WTC11 (cell line): ENCODE measurements at regions not wholly inside any gene's neighbourhood (a gene's known extent, or its start where the extent isn't known, plus 50 kb on each side); places are given as distances from the start of the nearest gene placed in this dataset.

ENCODE experiments used
- ATAC-seq: fragments of 200-7000 bp; cut with Tn5 transposase; 2 replicates; pipeline ENCODE4 v1.10.0; 2021; ENCODE audit warnings: mild to moderate bottlenecking, moderate library complexity
- CTCF ChIA-PET: fragments of 300-600 bp; sonication (Branson Sonifier 250); formaldehyde crosslinking; loops from one replicate; lab custom pipeline; 2021; ENCODE audit warnings: antibody characterized with exemption; lab: Charles Lee
- POLR2A ChIA-PET: fragments of 350-600 bp; sonication (Branson Sonifier 250); formaldehyde crosslinking; loops from one replicate; lab custom pipeline; 2021; ENCODE audit warnings: antibody characterized with exemption; lab: Charles Lee
- DNase-seq: peaks from one replicate; pipeline ENCODE4 v3.0.0; 2021; ENCODE audit warnings: low spot score
- H3K27ac Mint-ChIP-seq: 2 replicates; pipeline ENCODE4 v1.8.0; 2021; ENCODE audit warnings: mixed read lengths
- H3K27me3 Mint-ChIP-seq: 2 replicates; pipeline ENCODE4 v1.8.0; 2021; ENCODE audit warnings: low read depth, mild to moderate bottlenecking, moderate library complexity, mixed read lengths
- H3K36me3 Mint-ChIP-seq: 2 replicates; pipeline ENCODE4 v1.8.0; 2021; ENCODE audit warnings: mixed read lengths
- H3K4me1 Mint-ChIP-seq: 2 replicates; pipeline ENCODE4 v1.8.0; 2022; ENCODE audit warnings: mixed read lengths
- H3K4me3 Mint-ChIP-seq: 2 replicates; pipeline ENCODE4 v1.8.0; 2021; ENCODE audit warnings: mild to moderate bottlenecking, moderate library complexity, mixed read lengths
- H3K9me3 Mint-ChIP-seq: 2 replicates; pipeline ENCODE4 v1.8.0; 2021; ENCODE audit warnings: mixed read lengths
- ELF4 ChIP-seq: sonication (generic); formaldehyde crosslinking; IDR thresholded peaks from 2 replicates; pipeline ENCODE4 v1.8.1; 2022; ENCODE audit warnings: low read depth, mild to moderate bottlenecking, moderate library complexity, missing genetic modification reagents
- MXD4 ChIP-seq: fragments of 250-450 bp; sonication (Bioruptor Pico); IDR thresholded peaks from 2 replicates; pipeline ENCODE4 v1.8.0; 2021; ENCODE audit warnings: mild to moderate bottlenecking, moderate library complexity, borderline replicate concordance
- NR1H2 ChIP-seq: sonication (generic); formaldehyde crosslinking; IDR thresholded peaks from 2 replicates; pipeline ENCODE4 v1.9.0; 2021; ENCODE audit warnings: mild to moderate bottlenecking, moderate library complexity, missing genetic modification reagents
- RORB ChIP-seq: fragments of 250-450 bp; sonication (Bioruptor Pico); IDR thresholded peaks from 2 replicates; pipeline ENCODE4 v1.9.0; 2021; ENCODE audit warnings: mild to moderate bottlenecking
- SMAD4 ChIP-seq: sonication (generic); formaldehyde crosslinking; IDR thresholded peaks from 2 replicates; pipeline ENCODE4 v1.8.0; 2022; ENCODE audit warnings: mild to moderate bottlenecking, missing genetic modification reagents
- SP1 ChIP-seq: sonication (generic); formaldehyde crosslinking; conservative IDR thresholded peaks from 2 replicates; pipeline ENCODE4 v1.8.1; 2022; ENCODE audit warnings: missing genetic modification reagents
- TEAD4 ChIP-seq: sonication (generic); formaldehyde crosslinking; IDR thresholded peaks from 2 replicates; pipeline ENCODE4 v1.8.0; 2022; ENCODE audit warnings: mild to moderate bottlenecking, missing genetic modification reagents
- ZNF317 ChIP-seq: sonication (generic); formaldehyde crosslinking; IDR thresholded peaks from 2 replicates; pipeline ENCODE4 v1.8.1; 2023; ENCODE audit warnings: low read depth, mild to moderate bottlenecking, moderate library complexity, missing genetic modification reagents, borderline replicate concordance
- ZNF671 ChIP-seq: fragments of 250-450 bp; sonication (Bioruptor Pico); IDR thresholded peaks from 2 replicates; pipeline ENCODE4 v1.8.0; 2021; ENCODE audit warnings: mild to moderate bottlenecking
- TF ChIP-seq, protein P1 (sequence below): fragments of 250-450 bp; sonication (Bioruptor Pico); conservative IDR thresholded peaks from 2 replicates; pipeline ENCODE4 v1.9.0; 2021; ENCODE audit warnings: mild to moderate bottlenecking
- TF ChIP-seq, protein P2 (sequence below): sonication (generic); formaldehyde crosslinking; IDR thresholded peaks from 2 replicates; pipeline ENCODE4 v1.8.1; 2023; ENCODE audit warnings: mild to moderate bottlenecking, missing genetic modification reagents, borderline replicate concordance
- TF ChIP-seq, protein P3 (sequence below): sonication (generic); formaldehyde crosslinking; IDR thresholded peaks from 2 replicates; pipeline ENCODE4 v1.8.1; 2022; ENCODE audit warnings: mild to moderate bottlenecking, moderate library complexity, missing genetic modification reagents
- TF ChIP-seq, protein P4 (sequence below): sonication (generic); formaldehyde crosslinking; IDR thresholded peaks from 2 replicates; pipeline ENCODE4 v1.8.1; 2022; ENCODE audit warnings: mild to moderate bottlenecking, missing genetic modification reagents, moderate library complexity, borderline replicate concordance
- TF ChIP-seq, protein P5 (sequence below): sonication (generic); formaldehyde crosslinking; IDR thresholded peaks from 2 replicates; pipeline ENCODE4 v1.8.0; 2022; ENCODE audit warnings: missing genetic modification reagents
- TF ChIP-seq, protein P6 (sequence below): sonication (generic); formaldehyde crosslinking; IDR thresholded peaks from 2 replicates; pipeline ENCODE4 v1.8.1; 2022; ENCODE audit warnings: low read depth, mild to moderate bottlenecking, moderate library complexity, missing genetic modification reagents, borderline replicate concordance
- TF ChIP-seq, protein P7 (sequence below): fragments of 200-600 bp; IDR thresholded peaks from 2 replicates; pipeline ENCODE4 v1.8.0; 2022; ENCODE audit warnings: antibody characterized with exemption

DNA sequence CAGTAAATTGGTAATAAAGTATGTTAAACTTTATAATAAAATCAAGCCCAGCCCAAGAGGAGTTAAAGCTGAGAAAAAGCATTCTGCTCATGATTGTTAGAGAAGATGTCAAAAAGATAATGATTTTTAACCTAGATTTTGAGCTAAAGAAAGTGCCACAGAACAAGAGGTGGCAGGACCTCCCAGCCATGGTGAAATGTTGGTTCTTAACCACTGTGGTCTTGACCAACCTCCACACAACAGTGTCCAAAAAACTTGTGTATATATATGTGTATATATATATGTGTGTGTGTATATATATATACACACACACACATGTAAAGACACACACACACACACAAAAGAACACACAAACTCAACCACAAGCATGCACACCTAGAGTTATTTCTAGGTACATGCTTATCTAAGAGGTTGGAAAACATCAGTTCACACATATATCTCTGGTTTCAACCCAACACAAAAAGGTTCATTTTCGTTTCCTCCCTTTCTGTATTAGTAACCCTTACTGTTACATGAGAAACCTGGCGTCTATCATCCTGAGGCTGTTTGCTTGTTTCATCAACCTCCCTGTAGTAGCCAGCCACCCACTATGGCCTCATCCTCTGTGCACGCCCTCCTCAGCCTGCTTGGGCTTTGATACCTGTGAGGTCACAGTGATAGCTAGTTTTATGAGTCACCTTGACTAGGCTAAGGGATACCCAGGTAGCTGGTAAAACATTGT is 631.8 kb upstream of the ID2 start (continued):
- TF ChIP-seq, protein P1, sequence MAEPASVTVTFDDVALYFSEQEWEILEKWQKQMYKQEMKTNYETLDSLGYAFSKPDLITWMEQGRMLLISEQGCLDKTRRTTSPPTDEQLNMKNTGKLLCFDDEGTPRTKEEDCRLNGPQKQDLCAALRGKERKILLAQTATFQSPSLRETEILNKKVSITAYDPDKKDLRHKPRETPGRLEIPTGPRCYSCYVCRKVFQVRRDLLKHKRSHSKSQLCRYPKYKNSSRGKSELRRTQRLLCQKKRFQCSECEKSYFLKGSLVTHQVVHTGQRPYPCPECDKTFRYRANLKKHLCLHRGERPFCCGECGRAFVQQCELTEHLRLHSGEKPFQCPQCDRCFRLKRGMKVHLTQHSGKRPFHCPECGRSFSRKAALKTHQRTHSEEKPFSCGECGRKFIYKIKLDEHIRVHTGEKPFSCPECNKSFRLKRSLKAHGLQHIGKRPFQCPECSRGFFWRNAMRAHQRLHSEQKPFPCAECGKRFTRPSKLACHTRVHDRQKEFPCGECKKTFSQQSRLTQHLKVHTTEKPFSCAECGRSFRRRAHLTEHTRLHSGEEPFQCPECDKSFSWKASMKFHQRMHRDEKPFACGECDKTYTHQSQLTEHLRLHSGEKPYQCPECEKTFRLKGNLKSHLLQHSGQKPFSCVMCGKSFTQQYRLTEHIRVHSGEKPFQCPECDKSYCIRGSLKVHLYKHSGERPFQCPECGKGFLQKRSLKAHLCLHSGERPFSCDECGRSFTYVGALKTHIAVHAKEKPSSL (CRISPR knock-in tag) = no peak
- TF ChIP-seq ELF4 (CRISPR knock-in tag) (no peak), ZNF671 (no peak), SP1 (CRISPR knock-in tag) (no peak)
- TF ChIP-seq, protein P2, sequence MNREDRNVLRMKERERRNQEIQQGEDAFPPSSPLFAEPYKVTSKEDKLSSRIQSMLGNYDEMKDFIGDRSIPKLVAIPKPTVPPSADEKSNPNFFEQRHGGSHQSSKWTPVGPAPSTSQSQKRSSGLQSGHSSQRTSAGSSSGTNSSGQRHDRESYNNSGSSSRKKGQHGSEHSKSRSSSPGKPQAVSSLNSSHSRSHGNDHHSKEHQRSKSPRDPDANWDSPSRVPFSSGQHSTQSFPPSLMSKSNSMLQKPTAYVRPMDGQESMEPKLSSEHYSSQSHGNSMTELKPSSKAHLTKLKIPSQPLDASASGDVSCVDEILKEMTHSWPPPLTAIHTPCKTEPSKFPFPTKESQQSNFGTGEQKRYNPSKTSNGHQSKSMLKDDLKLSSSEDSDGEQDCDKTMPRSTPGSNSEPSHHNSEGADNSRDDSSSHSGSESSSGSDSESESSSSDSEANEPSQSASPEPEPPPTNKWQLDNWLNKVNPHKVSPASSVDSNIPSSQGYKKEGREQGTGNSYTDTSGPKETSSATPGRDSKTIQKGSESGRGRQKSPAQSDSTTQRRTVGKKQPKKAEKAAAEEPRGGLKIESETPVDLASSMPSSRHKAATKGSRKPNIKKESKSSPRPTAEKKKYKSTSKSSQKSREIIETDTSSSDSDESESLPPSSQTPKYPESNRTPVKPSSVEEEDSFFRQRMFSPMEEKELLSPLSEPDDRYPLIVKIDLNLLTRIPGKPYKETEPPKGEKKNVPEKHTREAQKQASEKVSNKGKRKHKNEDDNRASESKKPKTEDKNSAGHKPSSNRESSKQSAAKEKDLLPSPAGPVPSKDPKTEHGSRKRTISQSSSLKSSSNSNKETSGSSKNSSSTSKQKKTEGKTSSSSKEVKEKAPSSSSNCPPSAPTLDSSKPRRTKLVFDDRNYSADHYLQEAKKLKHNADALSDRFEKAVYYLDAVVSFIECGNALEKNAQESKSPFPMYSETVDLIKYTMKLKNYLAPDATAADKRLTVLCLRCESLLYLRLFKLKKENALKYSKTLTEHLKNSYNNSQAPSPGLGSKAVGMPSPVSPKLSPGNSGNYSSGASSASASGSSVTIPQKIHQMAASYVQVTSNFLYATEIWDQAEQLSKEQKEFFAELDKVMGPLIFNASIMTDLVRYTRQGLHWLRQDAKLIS = no peak

DNA sequence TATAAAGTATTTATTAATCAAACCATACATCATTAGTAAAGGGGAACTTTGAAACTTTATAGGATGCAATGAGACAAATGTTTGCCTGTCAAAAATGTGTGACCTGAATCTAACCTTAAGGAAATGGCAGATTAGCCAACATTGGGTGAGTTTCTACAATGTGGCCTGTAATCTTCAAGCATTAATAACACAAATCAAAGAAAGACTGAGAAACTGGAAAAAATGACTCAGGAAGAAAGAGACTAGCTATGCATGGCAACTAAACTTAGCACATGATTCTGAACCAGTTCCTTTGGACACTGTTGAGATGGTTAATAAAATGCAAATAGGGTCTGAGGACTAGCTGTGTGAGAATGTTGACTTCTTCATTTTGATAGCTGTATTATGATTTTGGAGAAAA is 628.6 kb upstream of the ID2 start:
- no peak overlapping the region for H3K27ac Mint-ChIP-seq
- no peaks in the 10 kb centered on the region for H3K27me3 Mint-ChIP-seq
- CTCF ChIA-PET = no interaction called here
- H3K4me3 Mint-ChIP-seq = no peak overlapping the region
- DNase-seq (no peak), ATAC-seq (no peak)
- POLR2A ChIA-PET = no interaction called here
- H3K9me3 Mint-ChIP-seq = peaks cover 19% of the 10 kb centered on the region
- H3K36me3 Mint-ChIP-seq = peaks cover 7% of the 10 kb centered on the region
- no peaks in the 10 kb centered on the region for H3K4me1 Mint-ChIP-seq
- TF ChIP-seq, protein P3, sequence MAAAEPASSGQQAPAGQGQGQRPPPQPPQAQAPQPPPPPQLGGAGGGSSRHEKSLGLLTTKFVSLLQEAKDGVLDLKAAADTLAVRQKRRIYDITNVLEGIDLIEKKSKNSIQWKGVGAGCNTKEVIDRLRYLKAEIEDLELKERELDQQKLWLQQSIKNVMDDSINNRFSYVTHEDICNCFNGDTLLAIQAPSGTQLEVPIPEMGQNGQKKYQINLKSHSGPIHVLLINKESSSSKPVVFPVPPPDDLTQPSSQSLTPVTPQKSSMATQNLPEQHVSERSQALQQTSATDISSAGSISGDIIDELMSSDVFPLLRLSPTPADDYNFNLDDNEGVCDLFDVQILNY = no peak
- TF ChIP-seq, protein P4, sequence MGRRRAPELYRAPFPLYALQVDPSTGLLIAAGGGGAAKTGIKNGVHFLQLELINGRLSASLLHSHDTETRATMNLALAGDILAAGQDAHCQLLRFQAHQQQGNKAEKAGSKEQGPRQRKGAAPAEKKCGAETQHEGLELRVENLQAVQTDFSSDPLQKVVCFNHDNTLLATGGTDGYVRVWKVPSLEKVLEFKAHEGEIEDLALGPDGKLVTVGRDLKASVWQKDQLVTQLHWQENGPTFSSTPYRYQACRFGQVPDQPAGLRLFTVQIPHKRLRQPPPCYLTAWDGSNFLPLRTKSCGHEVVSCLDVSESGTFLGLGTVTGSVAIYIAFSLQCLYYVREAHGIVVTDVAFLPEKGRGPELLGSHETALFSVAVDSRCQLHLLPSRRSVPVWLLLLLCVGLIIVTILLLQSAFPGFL = no peak
- TF ChIP-seq, protein P5, sequence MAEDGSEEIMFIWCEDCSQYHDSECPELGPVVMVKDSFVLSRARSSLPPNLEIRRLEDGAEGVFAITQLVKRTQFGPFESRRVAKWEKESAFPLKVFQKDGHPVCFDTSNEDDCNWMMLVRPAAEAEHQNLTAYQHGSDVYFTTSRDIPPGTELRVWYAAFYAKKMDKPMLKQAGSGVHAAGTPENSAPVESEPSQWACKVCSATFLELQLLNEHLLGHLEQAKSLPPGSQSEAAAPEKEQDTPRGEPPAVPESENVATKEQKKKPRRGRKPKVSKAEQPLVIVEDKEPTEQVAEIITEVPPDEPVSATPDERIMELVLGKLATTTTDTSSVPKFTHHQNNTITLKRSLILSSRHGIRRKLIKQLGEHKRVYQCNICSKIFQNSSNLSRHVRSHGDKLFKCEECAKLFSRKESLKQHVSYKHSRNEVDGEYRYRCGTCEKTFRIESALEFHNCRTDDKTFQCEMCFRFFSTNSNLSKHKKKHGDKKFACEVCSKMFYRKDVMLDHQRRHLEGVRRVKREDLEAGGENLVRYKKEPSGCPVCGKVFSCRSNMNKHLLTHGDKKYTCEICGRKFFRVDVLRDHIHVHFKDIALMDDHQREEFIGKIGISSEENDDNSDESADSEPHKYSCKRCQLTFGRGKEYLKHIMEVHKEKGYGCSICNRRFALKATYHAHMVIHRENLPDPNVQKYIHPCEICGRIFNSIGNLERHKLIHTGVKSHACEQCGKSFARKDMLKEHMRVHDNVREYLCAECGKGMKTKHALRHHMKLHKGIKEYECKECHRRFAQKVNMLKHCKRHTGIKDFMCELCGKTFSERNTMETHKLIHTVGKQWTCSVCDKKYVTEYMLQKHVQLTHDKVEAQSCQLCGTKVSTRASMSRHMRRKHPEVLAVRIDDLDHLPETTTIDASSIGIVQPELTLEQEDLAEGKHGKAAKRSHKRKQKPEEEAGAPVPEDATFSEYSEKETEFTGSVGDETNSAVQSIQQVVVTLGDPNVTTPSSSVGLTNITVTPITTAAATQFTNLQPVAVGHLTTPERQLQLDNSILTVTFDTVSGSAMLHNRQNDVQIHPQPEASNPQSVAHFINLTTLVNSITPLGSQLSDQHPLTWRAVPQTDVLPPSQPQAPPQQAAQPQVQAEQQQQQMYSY (CRISPR knock-in tag) = no peak
- TF ChIP-seq RORB (CRISPR knock-in tag) (no peak), TEAD4 (CRISPR knock-in tag) (no peak), NR1H2 (CRISPR knock-in tag) (no peak), ZNF317 (CRISPR knock-in tag) (no peak), SMAD4 (CRISPR knock-in tag) (no peak), MXD4 (CRISPR knock-in tag) (no peak)
- TF ChIP-seq, protein P1 (CRISPR knock-in tag) = no peak
- TF ChIP-seq, protein P6, sequence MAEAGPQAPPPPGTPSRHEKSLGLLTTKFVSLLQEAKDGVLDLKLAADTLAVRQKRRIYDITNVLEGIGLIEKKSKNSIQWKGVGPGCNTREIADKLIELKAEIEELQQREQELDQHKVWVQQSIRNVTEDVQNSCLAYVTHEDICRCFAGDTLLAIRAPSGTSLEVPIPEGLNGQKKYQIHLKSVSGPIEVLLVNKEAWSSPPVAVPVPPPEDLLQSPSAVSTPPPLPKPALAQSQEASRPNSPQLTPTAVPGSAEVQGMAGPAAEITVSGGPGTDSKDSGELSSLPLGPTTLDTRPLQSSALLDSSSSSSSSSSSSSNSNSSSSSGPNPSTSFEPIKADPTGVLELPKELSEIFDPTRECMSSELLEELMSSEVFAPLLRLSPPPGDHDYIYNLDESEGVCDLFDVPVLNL (CRISPR knock-in tag) = no peak
- TF ChIP-seq, protein P7, sequence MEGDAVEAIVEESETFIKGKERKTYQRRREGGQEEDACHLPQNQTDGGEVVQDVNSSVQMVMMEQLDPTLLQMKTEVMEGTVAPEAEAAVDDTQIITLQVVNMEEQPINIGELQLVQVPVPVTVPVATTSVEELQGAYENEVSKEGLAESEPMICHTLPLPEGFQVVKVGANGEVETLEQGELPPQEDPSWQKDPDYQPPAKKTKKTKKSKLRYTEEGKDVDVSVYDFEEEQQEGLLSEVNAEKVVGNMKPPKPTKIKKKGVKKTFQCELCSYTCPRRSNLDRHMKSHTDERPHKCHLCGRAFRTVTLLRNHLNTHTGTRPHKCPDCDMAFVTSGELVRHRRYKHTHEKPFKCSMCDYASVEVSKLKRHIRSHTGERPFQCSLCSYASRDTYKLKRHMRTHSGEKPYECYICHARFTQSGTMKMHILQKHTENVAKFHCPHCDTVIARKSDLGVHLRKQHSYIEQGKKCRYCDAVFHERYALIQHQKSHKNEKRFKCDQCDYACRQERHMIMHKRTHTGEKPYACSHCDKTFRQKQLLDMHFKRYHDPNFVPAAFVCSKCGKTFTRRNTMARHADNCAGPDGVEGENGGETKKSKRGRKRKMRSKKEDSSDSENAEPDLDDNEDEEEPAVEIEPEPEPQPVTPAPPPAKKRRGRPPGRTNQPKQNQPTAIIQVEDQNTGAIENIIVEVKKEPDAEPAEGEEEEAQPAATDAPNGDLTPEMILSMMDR = no peak
